Liver (tissue), 3 donors: ENCODE measurements at regions not wholly inside any gene's neighbourhood (a gene's known extent, or its start where the extent isn't known, plus 50 kb on each side); places are given as distances from the start of the nearest gene placed in this dataset.

Experiments
- FOXA1 ChIP-seq: IDR thresholded peaks from 2 replicates; pipeline ENCODE4 v1.6.1; 2016; ENCODE audit warnings: antibody characterized with exemption
- GABPA ChIP-seq, 2 donors: IDR thresholded peaks in 1 of 2; conservative IDR thresholded peaks in 1 of 2; 2 replicates each; pipeline ENCODE4 v1.6.1; 2016; ENCODE audit warnings: antibody characterized with exemption in 2 of 2, mild to moderate bottlenecking in 1 of 2, moderate library complexity in 1 of 2
- HNF4A ChIP-seq, 2 donors: conservative IDR thresholded peaks; 2 replicates each; pipeline ENCODE4 v1.6.1; 2016; ENCODE audit warnings: antibody characterized with exemption in 2 of 2, mild to moderate bottlenecking in 2 of 2
- JUND ChIP-seq, 2 donors: IDR thresholded peaks; 2 replicates each; pipeline ENCODE4 v1.6.1; 2016; ENCODE audit warnings: antibody characterized with exemption in 2 of 2
- RAD21 ChIP-seq, 2 donors: IDR thresholded peaks; 2 replicates each; pipeline ENCODE4 v1.6.1; 2016; ENCODE audit warnings: antibody characterized with exemption in 2 of 2, mild to moderate bottlenecking in 2 of 2
- SP1 ChIP-seq: IDR thresholded peaks from 2 replicates; pipeline ENCODE4 v1.6.1; 2018; ENCODE audit warnings: antibody characterized with exemption, mild to moderate bottlenecking
- TAF1 ChIP-seq: conservative IDR thresholded peaks from 2 replicates; pipeline ENCODE4 v1.6.1; 2016; ENCODE audit warnings: antibody characterized with exemption, mild to moderate bottlenecking
- TF ChIP-seq, protein P1 (sequence below): IDR thresholded peaks from 2 replicates; pipeline ENCODE4 v1.6.1; 2016; ENCODE audit warnings: antibody characterized with exemption
- TF ChIP-seq, protein P2 (sequence below): fragments of 150-350 bp; IDR thresholded peaks from 2 replicates; pipeline ENCODE4 v1.5.1; 2017; ENCODE audit warnings: improper control_type of control experiment, low read depth, low read length; ENCODE audit not compliant: missing input control
- donor health status: healthy.
- donor health status: healthy.

DNA sequence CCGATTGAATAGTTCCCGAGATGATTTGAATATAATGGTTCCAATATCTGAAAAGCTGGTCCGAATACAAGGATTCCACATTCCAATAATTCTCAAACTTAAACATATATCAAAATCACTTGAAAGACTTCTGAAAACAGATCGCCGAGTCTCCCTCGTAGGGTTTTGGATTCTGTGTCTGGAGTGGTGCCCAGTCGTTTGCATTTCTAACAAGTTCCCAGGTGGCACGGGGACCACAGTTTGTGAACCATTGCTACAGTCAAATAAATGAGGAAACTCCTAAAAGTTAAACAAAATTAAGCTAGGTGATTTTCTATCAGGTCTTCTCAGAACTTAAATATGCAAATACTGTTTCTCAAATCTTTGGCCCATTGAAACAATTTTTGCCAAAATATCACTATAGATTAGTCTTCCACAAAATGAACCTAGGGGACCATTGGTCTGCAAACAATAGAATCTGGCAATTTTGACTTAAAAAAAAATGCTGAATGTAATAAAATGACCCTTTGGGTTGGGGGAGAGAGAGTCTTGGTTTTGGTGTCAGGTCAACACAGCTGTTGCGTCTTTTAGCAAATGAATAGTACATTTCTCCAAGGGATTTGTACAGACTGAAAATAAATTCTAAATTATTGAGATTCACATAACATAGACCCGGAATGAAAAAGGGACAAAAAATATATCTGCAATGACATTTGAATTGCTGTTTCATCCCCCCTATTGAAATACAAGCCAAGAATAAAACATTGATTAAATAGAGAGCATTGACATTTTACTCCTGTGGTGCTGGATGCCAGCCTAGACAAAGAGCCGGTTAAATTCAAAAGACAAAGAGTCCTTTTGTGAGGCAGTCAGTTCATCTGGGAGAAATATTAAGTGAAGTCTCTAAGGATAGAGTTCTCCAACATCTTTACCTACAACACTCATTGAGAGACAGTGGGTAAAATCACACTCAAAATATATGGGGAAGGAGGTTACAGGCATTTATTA lies 175.7 kb upstream of the ADAMTS9 start:
- TF ChIP-seq GABPA (IDR thresholded peaks at IDR 0.05 in 1 of 2, conservative IDR thresholded peaks at IDR 0.05 in 1 of 2) (no peak), HNF4A (conservative IDR thresholded peaks at IDR 0.05) (no peak), FOXA1 (no peak), JUND (IDR thresholded peaks at IDR 0.05) (no peak), RAD21 (IDR thresholded peaks at IDR 0.05) (no peak), SP1 (no peak), TAF1 (no peak)
- TF ChIP-seq, protein P1, sequence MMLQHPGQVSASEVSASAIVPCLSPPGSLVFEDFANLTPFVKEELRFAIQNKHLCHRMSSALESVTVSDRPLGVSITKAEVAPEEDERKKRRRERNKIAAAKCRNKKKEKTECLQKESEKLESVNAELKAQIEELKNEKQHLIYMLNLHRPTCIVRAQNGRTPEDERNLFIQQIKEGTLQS, result no peak
- TF ChIP-seq, protein P2, sequence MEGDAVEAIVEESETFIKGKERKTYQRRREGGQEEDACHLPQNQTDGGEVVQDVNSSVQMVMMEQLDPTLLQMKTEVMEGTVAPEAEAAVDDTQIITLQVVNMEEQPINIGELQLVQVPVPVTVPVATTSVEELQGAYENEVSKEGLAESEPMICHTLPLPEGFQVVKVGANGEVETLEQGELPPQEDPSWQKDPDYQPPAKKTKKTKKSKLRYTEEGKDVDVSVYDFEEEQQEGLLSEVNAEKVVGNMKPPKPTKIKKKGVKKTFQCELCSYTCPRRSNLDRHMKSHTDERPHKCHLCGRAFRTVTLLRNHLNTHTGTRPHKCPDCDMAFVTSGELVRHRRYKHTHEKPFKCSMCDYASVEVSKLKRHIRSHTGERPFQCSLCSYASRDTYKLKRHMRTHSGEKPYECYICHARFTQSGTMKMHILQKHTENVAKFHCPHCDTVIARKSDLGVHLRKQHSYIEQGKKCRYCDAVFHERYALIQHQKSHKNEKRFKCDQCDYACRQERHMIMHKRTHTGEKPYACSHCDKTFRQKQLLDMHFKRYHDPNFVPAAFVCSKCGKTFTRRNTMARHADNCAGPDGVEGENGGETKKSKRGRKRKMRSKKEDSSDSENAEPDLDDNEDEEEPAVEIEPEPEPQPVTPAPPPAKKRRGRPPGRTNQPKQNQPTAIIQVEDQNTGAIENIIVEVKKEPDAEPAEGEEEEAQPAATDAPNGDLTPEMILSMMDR, result no peak
